Thyroid gland (tissue), 4 donors: ENCODE measurements at regions not wholly inside any gene's neighbourhood (a gene's known extent, or its start where the extent isn't known, plus 50 kb on each side); places are given as distances from the start of the nearest gene placed in this dataset.
"Not testable (repeated sequence)": the region's sequence is repeated elsewhere in the genome, so short reads cannot be mapped to it uniquely, and the experiment has no call there.

Experiments used
- DNase-seq, 2 donors: peaks; one replicate each; pipeline ENCODE4 v3.0.0-alpha.2; 2019
- H3K27ac ChIP-seq, 3 donors: fragments of 200-600 bp; sonication (generic); 1 replicate in 2 of 3; 2 replicates in 1 of 3; pipeline ENCODE4 v1.5.1; 2016 to 2019; ENCODE audit warnings: mild to moderate bottlenecking in 1 of 3, moderate library complexity in 1 of 3
- H3K27me3 ChIP-seq: fragments of 200-600 bp; sonication (generic); one replicate; pipeline ENCODE4 v1.5.1; 2019
- H3K36me3 ChIP-seq, 2 donors: fragments of 200-600 bp; sonication (generic); one replicate each; pipeline ENCODE4 v1.5.1; 2016 to 2019
- H3K4me1 ChIP-seq, 2 donors: fragments of 200-600 bp; sonication (generic); one replicate each; pipeline ENCODE4 v1.5.1; 2017 to 2019
- H3K4me3 ChIP-seq, 3 donors: fragments of 200-600 bp; sonication (generic); replicated peaks in 1 of 3; 1 replicate in 2 of 3; 2 replicates in 1 of 3; pipeline ENCODE4 v1.5.1; 2016; ENCODE audit warnings: mild to moderate bottlenecking in 1 of 3
- H3K9me3 ChIP-seq: fragments of 200-600 bp; sonication (generic); one replicate; pipeline ENCODE4 v1.5.1; 2017
- POLR2A ChIP-seq, 2 donors: fragments of 450-650 bp; IDR thresholded peaks; one replicate each; pipeline ENCODE4 v1.6.1; 2017; ENCODE audit warnings: antibody characterized with exemption in 2 of 2, mild to moderate bottlenecking in 2 of 2, moderate library complexity in 1 of 2
- WGBS, 2 donors: methylation state at CpG; one replicate each; pipeline ENCODE4 v1.1.5; 2017; 5-methylcytosine and 5-hydroxymethylcytosine counted together
- intact Hi-C: fragments of 100-400 bp; cut with DNase I; formaldehyde crosslinking; loops from one replicate; pipeline ENCODE4 v1.15.1; 2023
- TF ChIP-seq, protein P1 (sequence below), 6 experiments: fragments of 200-600 bp in 3 of 6; fragments of 450-650 bp in 3 of 6; sonication (generic) in 3 of 6; IDR thresholded peaks; one replicate each; pipeline ENCODE4 v1.5.1; 2016 to 2019; ENCODE audit warnings: antibody characterized with exemption in 6 of 6, mild to moderate bottlenecking in 2 of 6, inconsistent platforms in 1 of 6, moderate library complexity in 1 of 6

DNA sequence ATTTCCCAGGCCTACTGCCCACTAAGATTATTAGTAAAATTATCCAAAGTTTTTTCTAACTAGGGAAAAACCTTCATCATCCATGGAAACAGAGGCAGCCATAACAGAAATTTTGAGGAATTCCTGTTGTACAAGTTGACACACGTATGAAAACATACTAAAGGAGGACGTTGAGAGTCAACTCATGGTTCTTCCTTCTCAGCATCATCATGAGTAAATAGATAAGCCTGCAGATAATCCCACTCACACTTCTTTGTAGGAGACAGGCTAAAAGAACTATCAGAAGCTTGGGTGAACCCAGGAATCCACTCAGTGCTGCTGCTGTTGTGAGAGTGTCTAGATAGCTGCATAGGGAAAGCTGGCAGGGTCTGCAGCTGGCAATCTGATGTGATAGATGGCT, 694.8 kb upstream of the NR2F2 start:
- 73 to 78% methylated on average over 2 of the region's 2 CpGs for WGBS, 2 donors
- Histone ChIP-seq H3K27ac (no peak overlapping the region), H3K36me3 (no peaks in the 10 kb centered on the region), H3K4me3 (no peak overlapping the region), H3K27me3 (no peaks in the 10 kb centered on the region), H3K4me1 (no peaks in the 10 kb centered on the region), H3K9me3 (no peaks in the 10 kb centered on the region)
- no peak for DNase-seq
- TF ChIP-seq, protein P1, sequence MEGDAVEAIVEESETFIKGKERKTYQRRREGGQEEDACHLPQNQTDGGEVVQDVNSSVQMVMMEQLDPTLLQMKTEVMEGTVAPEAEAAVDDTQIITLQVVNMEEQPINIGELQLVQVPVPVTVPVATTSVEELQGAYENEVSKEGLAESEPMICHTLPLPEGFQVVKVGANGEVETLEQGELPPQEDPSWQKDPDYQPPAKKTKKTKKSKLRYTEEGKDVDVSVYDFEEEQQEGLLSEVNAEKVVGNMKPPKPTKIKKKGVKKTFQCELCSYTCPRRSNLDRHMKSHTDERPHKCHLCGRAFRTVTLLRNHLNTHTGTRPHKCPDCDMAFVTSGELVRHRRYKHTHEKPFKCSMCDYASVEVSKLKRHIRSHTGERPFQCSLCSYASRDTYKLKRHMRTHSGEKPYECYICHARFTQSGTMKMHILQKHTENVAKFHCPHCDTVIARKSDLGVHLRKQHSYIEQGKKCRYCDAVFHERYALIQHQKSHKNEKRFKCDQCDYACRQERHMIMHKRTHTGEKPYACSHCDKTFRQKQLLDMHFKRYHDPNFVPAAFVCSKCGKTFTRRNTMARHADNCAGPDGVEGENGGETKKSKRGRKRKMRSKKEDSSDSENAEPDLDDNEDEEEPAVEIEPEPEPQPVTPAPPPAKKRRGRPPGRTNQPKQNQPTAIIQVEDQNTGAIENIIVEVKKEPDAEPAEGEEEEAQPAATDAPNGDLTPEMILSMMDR (IDR thresholded peaks at IDR 0.05), result no peak
- no peak for TF ChIP-seq POLR2A (IDR thresholded peaks at IDR 0.05)
- intact Hi-C loops, result loop anchor here (10.0 kb wide), 1 partner anchor 449 kb away; no protein-coding TSS in a partner anchor

DNA sequence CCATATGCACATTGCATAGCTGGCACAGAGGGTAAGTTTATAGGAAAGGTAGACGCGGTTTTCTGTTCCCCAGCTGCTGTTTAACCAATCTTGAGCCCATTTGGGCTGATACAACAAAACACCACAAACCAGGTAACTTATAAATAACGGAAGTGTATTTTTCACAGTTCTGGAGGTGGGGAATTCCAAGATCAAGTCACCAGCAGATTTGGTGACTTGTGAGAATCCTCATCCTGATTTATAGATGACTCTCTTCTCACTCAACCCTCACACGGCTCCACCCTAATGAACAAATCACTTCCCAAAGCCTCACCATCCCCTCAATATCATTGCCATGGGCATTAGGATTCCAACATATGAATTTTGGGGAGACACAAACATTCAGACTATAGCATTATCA, 694.4 kb upstream of the NR2F2 start:
- Histone ChIP-seq H3K27me3 (no peaks in the 10 kb centered on the region), H3K27ac (no peak overlapping the region), H3K4me1 (no peaks in the 10 kb centered on the region), H3K36me3 (no peaks in the 10 kb centered on the region), H3K4me3 (no peak overlapping the region), H3K9me3 (no peaks in the 10 kb centered on the region)
- WGBS, 2 donors, result 83 to 93% methylated on average over 4 of the region's 4 CpGs
- TF ChIP-seq, protein P1 (IDR thresholded peaks at IDR 0.05), result no peak
- TF ChIP-seq POLR2A (IDR thresholded peaks at IDR 0.05), result no peak
- intact Hi-C loops, result loop anchor here (10.0 kb wide), 1 partner anchor 449 kb away; no protein-coding TSS in a partner anchor
- DNase-seq, result no peak

- H3K36me3 ChIP-seq, result not testable (repeated sequence)
These were observed 693.3 kb upstream of the NR2F2 start for GRCh38 chr15:95637234-95637633.

DNA sequence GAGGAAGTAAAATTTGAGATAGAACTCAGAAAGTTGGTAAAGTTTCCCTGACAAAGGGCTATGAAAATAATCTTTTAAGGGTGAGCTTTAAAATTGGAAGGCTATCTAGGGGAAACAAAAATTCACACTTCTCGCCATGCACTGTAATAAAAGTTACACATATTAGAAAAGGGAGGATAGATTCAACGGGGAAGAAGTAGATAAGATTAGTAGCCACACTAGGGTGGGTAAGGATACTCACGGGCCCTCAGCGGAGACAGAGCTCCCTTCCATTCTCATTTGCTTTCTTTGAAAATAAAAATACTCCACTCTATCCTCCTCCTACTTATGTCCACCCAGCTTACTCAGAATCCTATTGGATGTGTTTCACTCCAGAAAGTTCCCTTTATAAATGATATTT, 691.3 kb upstream of the NR2F2 start:
- Histone ChIP-seq H3K27me3 (no peaks in the 10 kb centered on the region), H3K27ac (no peak overlapping the region), H3K4me3 (no peak overlapping the region), H3K36me3 (no peaks in the 10 kb centered on the region), H3K9me3 (no peaks in the 10 kb centered on the region), H3K4me1 (no peaks in the 10 kb centered on the region)
- DNase-seq, result no peak
- WGBS, 2 donors, result 89 to 95% methylated on average over 4 of the region's 4 CpGs
- no peak for TF ChIP-seq POLR2A (IDR thresholded peaks at IDR 0.05)
- TF ChIP-seq, protein P1 (IDR thresholded peaks at IDR 0.05), result no peak
- intact Hi-C loops, result loop anchor here (10.0 kb wide), 1 partner anchor 446 kb away; no protein-coding TSS in a partner anchor

More at GRCh38 chr15:95637234-95637633, 693.3 kb upstream of the NR2F2 start:
- H3K27me3 ChIP-seq, DNase-seq, H3K4me3 ChIP-seq, H3K27ac ChIP-seq, H3K9me3 ChIP-seq, H3K4me1 ChIP-seq: not testable (repeated sequence)
- WGBS, 2 donors, result 94 to 95% methylated on average over 3 of the region's 3 CpGs
- intact Hi-C loops, result loop anchor here (10.0 kb wide), 1 partner anchor 448 kb away; no protein-coding TSS in a partner anchor

DNA sequence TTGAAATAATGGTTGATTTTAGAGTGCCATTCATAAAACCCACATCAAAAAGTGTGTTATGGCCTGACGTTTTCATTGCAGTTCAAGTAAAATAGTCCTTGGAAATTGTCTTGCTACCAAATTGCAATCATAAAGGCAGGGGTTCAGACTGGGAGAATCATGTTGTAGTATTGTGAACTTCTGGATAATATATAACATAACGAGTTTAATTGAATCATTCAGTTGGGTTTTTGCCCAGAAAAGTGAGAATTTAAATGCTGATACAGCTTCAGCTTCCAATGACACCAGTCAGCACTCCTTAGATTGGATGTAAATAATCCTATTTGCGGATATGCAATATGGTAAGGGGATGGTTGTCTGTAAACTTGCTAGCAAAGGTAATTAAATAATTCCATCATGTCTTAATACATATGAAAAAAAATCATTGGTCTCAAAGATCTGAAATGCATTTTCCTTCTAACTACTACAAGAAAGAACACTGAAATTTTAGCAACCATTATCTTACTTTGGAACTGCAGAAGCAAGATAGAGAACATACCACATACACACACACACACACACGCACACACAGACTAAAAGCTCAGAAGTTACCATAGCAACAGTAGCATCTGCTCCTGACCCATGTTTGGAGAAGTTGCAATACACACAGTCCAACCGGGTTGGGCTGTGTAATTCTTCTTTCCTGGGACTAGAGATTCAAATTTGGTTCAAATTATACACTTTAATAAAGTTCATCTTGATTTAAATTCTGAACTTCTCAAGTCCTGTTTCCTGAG, 686.2 kb upstream of the NR2F2 start:
- intact Hi-C loops, result no loop called here
- WGBS, 2 donors, result 71 to 77% methylated on average over 5 of the region's 5 CpGs
- no peaks in the 10 kb centered on the region for H3K9me3 ChIP-seq
- H3K36me3 ChIP-seq, result no peaks in the 10 kb centered on the region
- TF ChIP-seq, protein P1 (IDR thresholded peaks at IDR 0.05), result no peak
- TF ChIP-seq POLR2A (IDR thresholded peaks at IDR 0.05), result no peak
- no peaks in the 10 kb centered on the region for H3K27me3 ChIP-seq
- DNase-seq, result no peak
- no peak overlapping the region for H3K4me3 ChIP-seq
- no peaks in the 10 kb centered on the region for H3K4me1 ChIP-seq
- no peak overlapping the region for H3K27ac ChIP-seq
